NT2/D1 (cell line): ENCODE measurements at regions not wholly inside any gene's neighbourhood (a gene's known extent, or its start where the extent isn't known, plus 50 kb on each side); places are given as distances from the start of the nearest gene placed in this dataset.

Experiments used
- SUZ12 ChIP-seq: IDR thresholded peaks from 2 replicates; pipeline ENCODE4 v1.6.1; 2011; ENCODE audit not compliant: insufficient read length, insufficient read depth; ENCODE audit errors: extremely low read depth
- ZNF274 ChIP-seq: IDR thresholded peaks from 2 replicates; pipeline ENCODE4 v1.6.1; 2011; ENCODE audit warnings: mild to moderate bottlenecking, low read depth, low read length

GRCh38 chr3:67744699-67745098, 90.3 kb upstream of the SUCLG2 start:
- TF ChIP-seq SUZ12 (no peak), ZNF274 (no peak)
